ENCODE measurements at regions not wholly inside any gene's neighbourhood (a gene's known extent, or its start where the extent isn't known, plus 50 kb on each side); places are given as distances from the start of the nearest gene placed in this dataset.

DNA sequence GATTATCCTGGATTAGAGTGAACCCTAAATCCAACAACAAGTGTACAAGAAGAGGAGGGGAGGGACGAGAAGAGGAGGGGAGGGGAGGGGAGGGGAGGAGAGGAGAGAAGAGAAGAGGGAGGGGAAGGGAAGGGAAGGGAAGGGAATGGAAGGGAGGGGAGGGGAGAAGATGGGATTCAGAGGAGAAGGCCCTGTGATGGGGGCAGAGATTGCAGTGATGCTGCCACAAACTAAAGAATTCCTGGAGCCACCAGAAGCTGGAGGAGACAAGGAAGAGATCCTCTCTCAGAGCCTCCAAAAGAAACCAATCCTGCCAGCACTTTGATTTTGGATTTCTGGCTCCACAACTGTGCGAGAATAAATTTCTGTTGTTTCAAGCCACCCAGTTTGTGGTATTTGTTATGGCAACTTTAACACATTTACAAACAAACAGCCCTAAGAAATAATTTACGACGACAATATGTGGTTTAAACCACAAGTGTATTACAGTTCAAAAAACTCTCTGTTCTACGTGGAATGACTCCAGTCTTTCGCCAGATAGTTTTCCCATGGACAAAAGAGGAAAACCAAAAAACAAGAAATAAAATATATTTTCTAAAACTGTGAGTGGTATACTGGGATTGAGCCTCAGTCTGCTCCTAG lies 235.4 kb downstream of the HDGFL1 start:
- Histone ChIP-seq H3K14ac (replicated peaks; ENCODE audit: low read depth, low read length) (no peak overlapping the region), H4K91ac (ENCODE audit: insufficient read depth, low read depth, low read length) (no peak overlapping the region), H3K4ac (ENCODE audit: low read depth, low read length) (no peak overlapping the region), H3K9me3 (ENCODE audit: control insufficient read depth, insufficient read depth, low read length) (no peaks in the 10 kb centered on the region), H3K4me1 (ENCODE audit: control insufficient read depth, insufficient read depth, low read length) (no peaks in the 10 kb centered on the region), H3K56ac (ENCODE audit: extremely low read depth, insufficient read depth, low read length) (no peak overlapping the region), H4K20me1 (ENCODE audit: insufficient read depth, low read length) (no peaks in the 10 kb centered on the region), H2AK5ac (ENCODE audit: low read depth, low read length) (no peak overlapping the region), H2AK9ac (replicated peaks; ENCODE audit: low read depth, low read length, poor library complexity) (no peak overlapping the region), H3K4me2 (ENCODE audit: low read depth, low read length) (no peak overlapping the region), H2BK20ac (ENCODE audit: low read depth, low read length) (no peak overlapping the region), H3K23ac (ENCODE audit: low read depth, low read length) (no peak overlapping the region), H3K79me1 (ENCODE audit: low read depth in 1 of 2, low read length in 2 of 2) (no peaks in the 10 kb centered on the region), H3K27me3 (ENCODE audit: control insufficient read depth, insufficient read depth, low read length) (no peaks in the 10 kb centered on the region), H3K9ac (ENCODE audit: low read depth, low read length) (no peak overlapping the region), H3K4me3 (ENCODE audit: insufficient read depth, low read depth, low read length) (no peak overlapping the region), H3K18ac (ENCODE audit: low read depth, low read length) (no peak overlapping the region), H3K27ac (ENCODE audit: insufficient read depth, low read length) (no peak overlapping the region), H2AFZ (replicated peaks; ENCODE audit: low read length, poor library complexity) (no peak overlapping the region), H2BK15ac (ENCODE audit: low read depth, low read length) (no peak overlapping the region), H2BK5ac (ENCODE audit: low read depth, low read length, poor library complexity, severe bottlenecking) (no peak overlapping the region), H2BK120ac (ENCODE audit: low read depth, low read length) (no peak overlapping the region), H3K9me1 (ENCODE audit: insufficient read depth, low read length) (no peaks in the 10 kb centered on the region), H3K36me3 (ENCODE audit: control insufficient read depth, insufficient read depth, low read length) (no peaks in the 10 kb centered on the region), H4K5ac (ENCODE audit: low read depth, low read length) (no peak overlapping the region), H4K8ac (ENCODE audit: low read depth in 2 of 2, low read length in 2 of 2) (no peak overlapping the region)
- DNase-seq (no peak), ATAC-seq (ENCODE audit: low read depth) (no peak)
- in situ Hi-C loops (cut with MboI; ENCODE audit: low sequenced_read_pairs) (no loop called here), dilution Hi-C loops (cut with HindIII; ENCODE audit: low sequenced_read_pairs, unreplicated experiment) (no loop called here), intact Hi-C loops (cut with micrococcal nuclease) (no loop called here)
- no CpG with 5 or more reads among the region's 6 CpGs for WGBS, 2 experiments (ENCODE audit: extremely low coverage in 2 of 2, insufficient read length in 1 of 2)
- POLR2A ChIA-PET (ENCODE audit: unreplicated experiment): no interaction called here
- no TSS peak for BruUV-seq (replicated peaks)
- CTCF ChIA-PET: no interaction called here
- TF ChIP-seq MAZ (IDR thresholded peaks at IDR 0.05; ENCODE audit: borderline replicate concordance, low read depth, low read length): no peak
- no peak for TF ChIP-seq CHD1 (IDR thresholded peaks at IDR 0.05; ENCODE audit: low read depth, low read length)
- no peak for TF ChIP-seq RAD21 (IDR thresholded peaks at IDR 0.05; ENCODE audit: low read length)
- TF ChIP-seq MXI1 (IDR thresholded peaks at IDR 0.05; ENCODE audit: borderline replicate concordance, low read depth, low read length): no peak
- TF ChIP-seq BHLHE40 (IDR thresholded peaks at IDR 0.05; ENCODE audit: low read depth, low read length): no peak
- TF ChIP-seq NFE2L2 (IDR thresholded peaks at IDR 0.05; ENCODE audit: low read depth, low read length): no peak
